NCI-H510A (cell line): ENCODE measurements at regions not wholly inside any gene's neighbourhood (a gene's known extent, or its start where the extent isn't known, plus 50 kb on each side); places are given as distances from the start of the nearest gene placed in this dataset.
"Not testable (repeated sequence)": the region's sequence is repeated elsewhere in the genome, so short reads cannot be mapped to it uniquely, and the experiment has no call there.

Experiments
- DNase-seq: peaks from one replicate; lab custom pipeline; 2025; lab: John Stamatoyannopoulos, UW

GRCh38 chr3:191741847-191742350 is 280.9 kb downstream of the PYDC2 start:
- not testable (repeated sequence) for DNase-seq

- DNase-seq, result no peak
These were observed 282.3 kb downstream of the PYDC2 start for GRCh38 chr3:191743283-191743682.

DNA sequence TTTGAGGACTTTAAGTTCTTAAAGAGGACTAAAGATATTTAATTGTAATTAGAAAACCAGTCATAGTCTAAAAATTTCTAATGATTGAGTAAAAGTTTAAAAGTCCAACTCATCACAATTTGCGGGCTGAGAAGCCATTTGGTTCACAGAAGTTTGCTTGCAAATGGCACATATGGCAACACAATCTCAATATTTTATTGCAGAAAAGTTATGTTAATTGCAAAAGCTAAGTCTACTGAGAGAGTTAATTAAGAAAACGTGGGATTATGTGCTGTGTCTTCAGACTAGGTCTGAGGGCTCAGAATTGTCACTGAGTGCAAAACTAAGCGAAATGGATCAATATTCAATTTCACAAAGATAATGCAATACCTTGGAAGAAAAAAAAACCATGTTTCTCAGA is 289.7 kb downstream of the PYDC2 start:
- DNase-seq, result no peak

GRCh38 chr3:191753196-191753595 is 292.2 kb downstream of the PYDC2 start:
- DNase-seq, result no peak

- no peak for DNase-seq
These were observed 300.9 kb downstream of the PYDC2 start for GRCh38 chr3:191761906-191762305.

DNA sequence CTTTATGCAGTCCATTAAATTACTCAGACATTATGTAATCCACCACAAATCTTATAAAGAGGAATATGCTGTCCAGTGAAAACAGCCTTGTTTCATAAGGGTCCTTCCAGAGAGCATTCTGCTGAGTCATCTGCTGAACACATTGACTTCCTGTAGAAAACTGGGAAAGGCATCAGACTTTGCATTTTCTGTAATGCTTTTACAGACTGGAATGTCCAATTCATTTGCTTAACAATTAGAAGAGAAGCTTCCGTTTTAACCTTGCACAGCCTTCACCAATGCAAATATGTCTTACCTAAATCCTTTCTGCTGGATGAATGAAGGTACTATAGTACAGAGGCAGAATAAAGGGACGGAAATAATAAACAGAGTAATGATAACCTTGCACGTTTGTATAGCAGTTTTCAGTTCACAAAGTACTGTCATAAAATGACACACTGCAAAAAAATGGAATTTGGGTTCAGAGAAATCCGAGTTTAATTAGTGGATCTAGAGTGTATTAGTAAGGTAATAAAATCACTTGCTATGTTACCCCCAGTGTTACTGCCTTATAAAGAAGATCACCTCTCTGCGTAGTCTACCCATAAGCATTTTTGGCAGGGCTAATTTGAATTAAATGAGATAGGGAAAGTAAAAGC is 301.5 kb downstream of the PYDC2 start:
- no peak for DNase-seq

DNA sequence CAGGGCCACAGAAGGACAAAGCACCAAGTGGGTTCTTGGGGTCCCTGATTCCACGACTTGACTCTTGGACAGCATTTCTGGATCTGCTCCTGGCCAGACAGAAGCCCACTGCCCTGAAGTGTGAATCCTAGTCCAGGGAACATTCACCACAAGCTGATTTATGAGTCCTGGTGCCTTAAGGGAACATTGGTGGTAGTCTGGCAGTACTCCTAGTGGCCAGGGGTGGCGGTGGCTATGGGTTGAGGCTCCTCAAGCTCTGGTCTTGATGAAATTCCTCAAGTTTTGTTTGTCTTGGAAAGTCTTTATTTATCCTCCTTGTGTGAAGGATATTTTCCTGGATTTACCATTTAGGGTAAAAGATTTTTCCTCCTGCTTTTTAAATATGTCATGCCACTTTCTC is 307.5 kb downstream of the PYDC2 start:
- no peak for DNase-seq

DNA sequence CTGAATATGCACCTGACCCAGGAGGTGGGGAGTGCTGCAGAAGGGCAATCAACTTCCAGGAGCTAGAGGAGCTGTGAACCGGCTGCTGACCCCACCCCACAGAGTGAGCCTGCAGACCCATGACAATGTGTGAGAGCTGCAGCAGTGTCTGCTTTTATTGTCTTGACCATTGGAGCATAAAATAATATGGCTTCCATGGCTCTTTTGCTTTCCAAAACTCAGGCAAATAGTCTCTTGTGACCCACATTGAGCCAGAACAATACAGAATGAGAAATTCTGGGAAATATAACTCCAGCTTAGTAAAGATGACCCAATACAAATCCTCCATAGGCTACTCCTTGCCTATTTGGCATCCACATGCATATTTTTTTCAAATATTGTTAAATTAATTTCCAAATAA is 309.6 kb downstream of the PYDC2 start:
- DNase-seq, result no peak

GRCh38 chr3:191774485-191774884 is 313.5 kb downstream of the PYDC2 start:
- no peak for DNase-seq

- no peak for DNase-seq
These were observed 314.7 kb downstream of the PYDC2 start for GRCh38 chr3:191775451-191776233.

DNA sequence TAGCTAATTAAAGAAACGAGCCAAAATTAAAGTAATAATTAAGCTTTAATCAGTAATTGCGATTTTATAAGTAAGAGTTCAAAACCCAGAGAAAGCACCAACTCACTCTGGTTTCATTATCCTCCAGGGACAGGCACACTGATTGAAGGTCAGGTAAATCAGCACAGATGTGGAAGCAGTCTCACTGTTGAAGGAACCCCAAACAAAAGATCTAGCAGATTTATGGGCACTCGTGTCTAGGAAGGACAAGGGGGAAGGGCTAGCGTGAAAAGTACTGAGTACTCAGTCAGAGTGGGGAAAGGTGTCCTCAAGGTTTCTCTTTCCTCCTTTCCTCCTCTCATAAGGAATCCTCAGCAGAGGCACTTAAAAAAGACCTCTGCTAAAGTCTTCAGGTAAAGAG is 320.1 kb downstream of the PYDC2 start:
- DNase-seq, result no peak

- DNase-seq, result no peak
These were observed 322.1 kb downstream of the PYDC2 start for GRCh38 chr3:191783024-191783423.

DNA sequence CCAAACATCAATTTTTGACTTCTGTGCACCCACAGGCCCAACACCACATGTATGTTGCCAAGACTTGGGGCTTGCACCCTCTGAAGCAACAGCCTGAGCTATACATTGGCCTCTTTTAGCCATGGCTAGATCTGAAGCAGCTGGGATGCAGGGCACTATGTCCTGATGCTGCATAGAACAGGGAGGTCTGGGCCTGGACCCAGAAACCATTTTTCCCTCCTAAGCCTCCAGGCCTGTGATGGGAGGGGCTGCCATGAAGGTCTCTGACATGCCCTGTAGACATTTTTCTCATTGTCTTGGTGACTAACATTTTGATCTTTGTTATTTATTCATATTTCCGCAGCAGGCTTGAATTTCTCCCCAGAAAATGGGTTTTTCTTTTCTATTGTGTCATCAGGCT is 330.0 kb downstream of the PYDC2 start:
- DNase-seq, result no peak

DNA sequence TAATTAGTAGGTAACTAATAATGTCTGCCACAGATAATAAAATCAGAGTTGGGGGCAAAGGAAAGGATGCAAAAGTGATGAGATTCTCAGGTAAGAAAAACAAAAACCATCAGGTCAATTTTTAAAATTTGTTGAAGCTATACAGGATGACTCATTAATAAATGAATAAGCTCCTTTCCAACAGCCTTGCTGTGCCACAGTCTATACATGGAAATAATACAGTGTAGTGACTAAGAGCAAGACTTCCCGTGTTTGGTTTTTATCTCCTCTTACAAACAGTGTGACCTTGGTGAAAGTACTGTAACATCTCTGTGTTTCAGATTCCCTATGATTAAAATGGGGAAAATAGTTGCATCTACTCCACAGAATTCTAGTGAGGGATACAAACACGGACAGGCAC is 331.6 kb downstream of the PYDC2 start:
- DNase-seq, result no peak

DNA sequence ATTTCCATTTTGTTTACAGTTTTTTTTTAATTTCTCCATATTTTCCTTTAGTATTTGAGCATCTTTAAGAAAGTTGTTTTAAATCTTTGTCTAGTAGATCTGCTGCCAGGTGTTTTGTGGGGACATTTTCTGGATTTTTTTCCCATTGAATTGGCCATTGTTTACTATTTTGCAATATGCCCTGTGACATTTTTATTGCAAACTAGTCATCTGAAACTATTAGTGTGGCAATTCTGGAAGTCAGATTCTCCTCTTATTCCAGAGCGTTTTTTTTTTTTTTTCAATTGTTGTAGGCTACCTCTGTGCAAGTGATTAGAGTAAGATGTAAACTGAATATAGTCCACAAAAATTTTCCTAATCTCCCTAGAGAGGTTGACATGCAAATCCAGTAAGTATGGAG is 334.2 kb downstream of the PYDC2 start:
- no peak for DNase-seq

DNA sequence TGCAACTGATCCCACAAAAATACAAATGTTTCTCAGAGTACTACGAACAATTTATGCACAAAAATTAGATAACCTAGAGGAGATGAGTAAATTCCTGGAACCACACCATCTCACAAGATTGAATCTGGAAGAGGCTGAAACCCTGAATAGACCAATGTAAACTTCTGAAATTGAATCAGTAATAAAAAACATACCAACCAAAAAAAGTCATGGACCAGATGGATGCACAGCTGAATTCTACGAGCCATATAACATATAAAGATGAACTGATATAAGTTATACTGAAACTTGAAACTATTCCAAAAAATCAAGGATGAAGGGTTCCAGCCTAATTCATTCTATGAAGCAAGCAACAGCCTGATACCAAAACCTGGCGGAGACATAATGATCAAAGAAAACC is 336.3 kb downstream of the PYDC2 start:
- DNase-seq, result no peak

GRCh38 chr3:191802671-191803070 is 341.7 kb downstream of the PYDC2 start:
- no peak for DNase-seq

DNA sequence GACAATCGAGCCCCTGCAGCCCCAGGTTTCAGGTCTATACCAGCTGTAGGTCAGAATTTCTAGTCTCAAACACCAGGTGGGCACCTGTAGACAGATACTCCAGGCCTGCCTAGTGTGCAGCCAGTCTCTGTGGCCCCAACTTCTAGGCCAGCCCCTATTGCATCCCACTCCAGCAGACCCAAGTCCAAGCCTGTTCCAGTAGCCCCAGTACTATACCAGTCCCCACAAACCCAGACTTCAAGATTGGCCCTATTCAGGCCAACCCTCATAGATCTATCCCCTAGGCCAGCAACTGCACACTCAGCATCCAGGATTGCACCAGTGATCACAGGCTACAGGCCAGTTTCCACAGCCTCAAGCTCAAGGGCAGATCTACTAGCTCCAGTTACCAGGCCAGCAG is 344.0 kb downstream of the PYDC2 start:
- no peak for DNase-seq

GRCh38 chr3:191808073-191808472 is 347.1 kb downstream of the PYDC2 start:
- no peak for DNase-seq

GRCh38 chr3:191809326-191809949 is 348.5 kb downstream of the PYDC2 start:
- DNase-seq, result no peak

GRCh38 chr3:191813245-191813644 is 352.3 kb downstream of the PYDC2 start:
- no peak for DNase-seq

DNA sequence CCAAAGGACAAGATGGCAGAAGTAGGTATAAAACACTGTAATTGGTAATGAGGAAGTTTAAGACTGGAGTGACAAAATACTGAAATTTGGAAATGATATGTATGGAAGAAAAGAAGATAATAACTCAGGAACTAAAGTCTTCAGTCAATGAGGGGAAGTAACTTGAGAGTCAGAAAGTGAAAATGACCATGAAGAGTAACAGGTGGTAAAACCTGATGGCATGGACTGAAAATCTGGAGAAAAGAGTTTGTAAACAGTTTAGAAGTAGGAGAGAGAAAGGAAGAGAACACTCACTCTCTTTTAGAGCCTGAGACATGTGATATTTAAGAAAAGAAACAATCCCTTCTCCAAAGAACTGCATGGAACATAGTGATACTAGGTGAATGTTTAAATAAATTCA is 387.9 kb downstream of the PYDC2 start:
- no peak for DNase-seq

GRCh38 chr3:191859531-191859930 is 398.6 kb downstream of the PYDC2 start:
- DNase-seq, result no peak
